ENCODE measurements at regions not wholly inside any gene's neighbourhood (a gene's known extent, or its start where the extent isn't known, plus 50 kb on each side); places are given as distances from the start of the nearest gene placed in this dataset.
"Not testable (repeated sequence)": the region's sequence is repeated elsewhere in the genome, so short reads cannot be mapped to it uniquely, and the experiment has no call there.

DNA sequence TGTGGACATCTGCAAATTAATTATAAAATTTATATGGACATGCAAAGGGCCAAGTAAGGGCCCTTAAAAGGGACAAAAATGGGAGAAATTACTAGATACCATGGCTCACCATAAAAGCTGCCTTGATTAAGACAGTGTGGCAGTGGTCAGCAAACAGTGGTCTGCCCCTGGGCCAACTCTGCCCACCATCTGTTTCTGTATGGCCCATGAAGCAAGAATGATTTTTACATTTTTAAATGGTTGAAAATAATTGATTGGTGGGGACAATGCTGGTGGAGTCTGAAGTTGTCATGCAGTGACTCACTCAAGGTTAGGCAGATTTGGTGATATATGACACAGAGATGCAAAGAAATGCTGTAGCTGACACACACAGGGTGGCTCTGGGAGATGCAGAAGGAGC, 143.2 kb upstream of the PRDM7 start:
- in situ Hi-C loops (cut with HindIII; ENCODE audit: low pct_ligation_motif_present, low pct_unique_long_range_greater_than_20kb, low sequenced_read_pairs); DNase-seq: not testable (repeated sequence)

DNA sequence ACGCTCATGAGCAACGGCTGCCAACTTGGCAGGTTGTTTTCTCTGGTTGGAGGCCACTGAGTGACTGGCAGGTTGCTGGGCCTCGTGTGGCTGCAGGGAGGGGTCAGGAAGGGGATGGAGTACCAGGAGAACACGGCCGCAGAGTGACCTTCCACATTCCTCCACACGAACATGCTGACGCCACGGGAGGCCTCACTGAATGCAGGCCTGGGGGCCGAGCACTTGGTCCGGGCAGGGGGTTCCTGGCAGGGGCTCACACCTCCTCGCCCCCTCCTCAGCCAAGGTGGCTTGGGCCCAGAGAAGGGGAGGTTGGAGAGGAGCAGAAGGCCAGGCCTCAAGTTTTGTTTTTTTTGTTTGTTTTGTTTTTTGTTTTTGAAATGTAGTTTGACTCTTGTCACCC, 98.5 kb upstream of the PRDM7 start:
- DNase-seq; in situ Hi-C loops (cut with HindIII; ENCODE audit: low pct_ligation_motif_present, low pct_unique_long_range_greater_than_20kb, low sequenced_read_pairs): not testable (repeated sequence)

DNA sequence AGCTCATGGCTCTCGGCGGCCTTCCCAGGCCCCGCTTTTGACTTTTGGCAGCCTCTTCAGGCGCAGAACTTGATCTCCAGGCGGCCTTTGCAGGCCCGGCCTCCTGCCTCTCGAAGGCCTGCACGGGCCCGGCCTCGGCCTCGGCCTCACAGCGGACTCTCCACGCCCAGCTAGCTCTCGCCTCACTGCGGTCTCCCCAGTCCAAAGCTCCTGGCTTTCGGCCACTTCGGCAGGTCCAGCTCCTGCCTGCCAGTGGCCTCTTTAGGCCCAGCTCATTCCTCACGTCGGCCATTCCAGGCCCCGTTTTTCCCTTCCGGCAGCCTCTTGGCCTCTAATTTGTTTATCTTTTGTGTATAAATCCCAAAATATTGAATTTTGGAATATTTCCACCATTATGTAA, 94.5 kb upstream of the PRDM7 start:
- DNase-seq; in situ Hi-C loops (cut with HindIII; ENCODE audit: low pct_ligation_motif_present, low pct_unique_long_range_greater_than_20kb, low sequenced_read_pairs): not testable (repeated sequence)

DNA sequence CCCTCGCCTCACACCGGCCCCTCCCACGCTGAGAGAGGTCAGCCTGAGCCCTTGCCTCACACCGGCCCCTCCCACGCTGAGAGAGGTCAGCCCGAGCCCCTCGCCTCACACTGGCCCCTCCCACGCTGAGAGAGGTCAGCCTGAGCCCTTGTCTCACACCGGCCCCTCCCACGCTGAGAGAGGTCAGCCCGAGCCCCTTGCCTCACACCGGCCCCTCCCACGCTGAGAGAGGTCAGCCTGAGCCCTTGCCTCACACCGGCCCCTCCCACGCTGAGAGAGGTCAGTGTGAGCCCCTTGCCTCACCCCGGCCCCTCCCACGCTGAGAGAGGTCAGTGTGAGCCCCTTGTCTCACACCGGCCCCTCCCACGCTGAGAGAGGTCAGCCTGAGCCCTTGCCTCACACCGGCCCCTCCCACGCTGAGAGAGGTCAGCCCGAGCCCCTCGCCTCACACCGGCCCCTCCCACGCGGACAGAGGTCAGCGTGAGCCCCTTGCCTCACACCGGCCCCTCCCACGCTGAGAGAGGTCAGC, 92.1 kb upstream of the PRDM7 start:
- in situ Hi-C loops (cut with HindIII; ENCODE audit: low pct_ligation_motif_present, low pct_unique_long_range_greater_than_20kb, low sequenced_read_pairs); DNase-seq: not testable (repeated sequence)

DNA sequence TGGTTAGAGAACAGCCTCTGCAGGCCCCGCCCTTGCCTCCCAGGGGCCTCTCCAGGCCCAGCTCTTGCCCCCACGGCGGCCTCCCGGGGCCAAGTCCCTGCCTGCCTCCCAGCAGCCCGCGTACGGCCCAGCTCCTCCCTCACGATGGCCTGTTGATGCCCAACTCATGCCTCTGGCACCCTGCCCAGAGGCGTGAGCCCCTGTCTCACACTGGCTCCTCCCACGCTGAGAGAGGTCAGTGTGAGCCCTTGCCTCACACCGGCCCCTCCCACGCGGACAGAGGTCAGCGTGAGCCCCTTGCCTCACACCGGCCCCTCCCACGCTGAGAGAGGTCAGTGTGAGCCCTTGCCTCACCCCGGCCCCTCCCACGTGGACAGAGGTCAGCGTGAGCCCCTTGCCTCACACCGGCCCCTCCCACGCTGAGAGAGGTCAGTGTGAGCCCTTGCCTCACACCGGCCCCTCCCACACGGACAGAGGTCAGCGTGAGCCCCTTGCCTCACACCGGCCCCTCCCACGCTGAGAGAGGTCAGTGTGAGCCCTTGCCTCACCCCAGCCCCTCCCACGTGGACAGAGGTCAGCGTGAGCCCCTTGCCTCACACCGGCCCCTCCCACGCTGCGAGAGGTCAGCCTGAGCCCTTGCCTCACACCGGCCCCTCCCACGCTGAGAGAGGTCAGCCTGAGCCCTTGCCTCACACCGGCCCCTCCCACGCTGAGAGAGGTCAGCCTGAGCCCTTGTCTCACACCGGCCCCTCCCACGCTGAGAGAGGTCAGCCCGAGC, 91.4 kb upstream of the PRDM7 start:
- DNase-seq; in situ Hi-C loops (cut with HindIII; ENCODE audit: low pct_ligation_motif_present, low pct_unique_long_range_greater_than_20kb, low sequenced_read_pairs): not testable (repeated sequence)

DNA sequence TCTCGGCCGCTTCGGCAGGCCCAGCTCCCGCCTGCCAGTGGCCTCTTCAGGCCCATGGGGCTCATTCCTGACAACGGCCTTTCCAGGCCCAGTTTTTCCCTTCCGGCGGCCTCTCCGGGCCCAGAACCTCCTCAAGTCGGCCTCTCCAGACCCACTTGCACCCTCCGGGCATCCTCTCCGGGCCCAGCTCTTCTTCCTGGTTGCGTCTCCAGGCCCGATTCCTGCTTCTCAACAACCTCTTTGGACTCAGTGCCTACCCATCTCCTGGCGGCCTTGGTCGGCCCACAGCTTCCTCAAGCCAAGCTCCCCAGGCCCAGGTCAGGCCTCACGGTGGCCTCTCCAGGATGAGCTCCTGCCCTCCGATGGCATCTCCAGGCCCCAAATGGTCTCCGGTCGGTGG, 90.6 kb upstream of the PRDM7 start:
- DNase-seq; in situ Hi-C loops (cut with HindIII; ENCODE audit: low pct_ligation_motif_present, low pct_unique_long_range_greater_than_20kb, low sequenced_read_pairs): not testable (repeated sequence)

DNA sequence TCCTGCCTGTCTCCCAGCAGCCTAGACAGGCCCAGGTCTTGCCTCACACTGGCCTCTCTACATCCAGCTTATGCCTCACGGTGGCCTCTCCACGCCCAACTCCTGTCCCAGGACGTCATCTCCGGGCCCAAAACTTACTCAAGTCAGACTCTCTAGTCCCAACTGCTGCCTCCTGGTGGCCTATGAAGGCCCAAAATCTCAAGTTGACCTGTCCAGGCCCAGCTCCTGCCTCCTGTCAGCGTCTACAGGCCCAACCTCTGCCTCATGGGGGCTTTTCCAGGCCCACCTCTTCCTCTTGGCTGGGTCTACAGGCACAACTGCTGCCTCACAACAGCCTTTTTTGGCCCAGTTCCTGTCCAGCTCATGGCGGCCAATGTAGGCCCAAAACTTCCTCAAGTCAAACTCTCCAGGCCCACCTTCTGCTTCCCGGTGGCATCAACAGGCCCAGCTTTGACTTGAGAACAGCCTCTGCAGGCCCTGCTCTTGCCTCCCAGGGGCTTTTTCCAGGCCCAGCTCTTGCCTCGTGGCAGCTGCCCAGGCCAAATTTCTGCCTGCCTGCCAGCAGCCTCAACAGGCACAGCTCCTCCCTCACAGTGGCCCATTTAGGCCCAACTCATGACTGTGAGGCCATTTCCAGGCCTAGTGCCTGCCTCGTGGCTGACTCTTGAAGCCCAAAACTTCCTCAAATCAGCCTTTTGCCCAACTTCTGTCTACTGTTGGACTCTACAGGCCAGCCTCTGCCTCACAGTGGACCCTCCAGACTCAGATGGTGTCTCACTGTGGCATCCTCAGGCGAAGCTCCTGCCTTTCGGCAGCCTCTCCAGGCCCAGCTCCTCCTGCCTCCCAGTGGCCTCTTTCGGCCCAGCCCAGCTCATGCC, 89.8 kb upstream of the PRDM7 start:
- in situ Hi-C loops (cut with HindIII; ENCODE audit: low pct_ligation_motif_present, low pct_unique_long_range_greater_than_20kb, low sequenced_read_pairs), result not testable (repeated sequence)
- peak; percentile 1 for DNase-seq

DNA sequence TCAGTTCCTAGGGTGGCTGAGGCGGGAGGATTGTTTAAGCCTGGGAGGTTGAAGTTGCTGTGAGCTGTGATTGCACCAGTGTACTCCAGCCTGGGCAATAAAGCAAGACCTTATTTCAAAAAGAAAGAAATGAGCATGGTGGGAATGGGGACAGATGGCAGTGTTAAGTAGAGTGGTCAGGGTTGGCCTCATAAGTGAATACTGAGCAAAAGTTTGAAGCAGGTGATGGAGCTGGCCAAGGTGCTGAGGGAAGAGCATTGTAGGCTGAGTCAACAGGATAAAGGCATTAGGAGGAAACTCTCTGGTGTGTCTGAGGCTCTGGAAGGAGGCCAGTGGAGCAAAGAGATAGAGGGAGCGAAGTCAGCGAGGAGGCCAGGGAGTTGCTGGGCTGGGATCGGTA, 73.9 kb upstream of the PRDM7 start:
- DNase-seq; in situ Hi-C loops (cut with HindIII; ENCODE audit: low pct_ligation_motif_present, low pct_unique_long_range_greater_than_20kb, low sequenced_read_pairs): not testable (repeated sequence)

All from ACHN (cell line).